A549 (cell line): ENCODE measurements at regions not wholly inside any gene's neighbourhood (a gene's known extent, or its start where the extent isn't known, plus 50 kb on each side); places are given as distances from the start of the nearest gene placed in this dataset.

Experiments used
- ATAC-seq, 2 experiments: fragments of 200-7000 bp in 1 of 2; fragments of >200 bp in 1 of 2; cut with Nextera tagmentation in 1 of 2; cut with Tn5 transposase in 1 of 2; 3 replicates each; pipeline versions ENCODE4 v1.8.0 to v1.9.1; 2018 to 2020; ENCODE audit warnings: mild to moderate bottlenecking in 1 of 2, moderate library complexity in 1 of 2
- CTCF ChIA-PET: fragments of 300-600 bp; sonication (Branson Sonifier 250); formaldehyde crosslinking; extraction: SDS; loops from one replicate; lab custom pipeline; 2021; ENCODE audit warnings: antibody characterized with exemption, inconsistent platforms; lab: Yijun Ruan, JAX
- POLR2A ChIA-PET: fragments of 350-600 bp; formaldehyde crosslinking; extraction: SDS; loops from one replicate; lab custom pipeline; 2021; ENCODE audit warnings: antibody characterized with exemption, inconsistent platforms; lab: Yijun Ruan, JAX
- DNase-seq, 2 experiments: peaks; one replicate each; pipeline versions ENCODE4 v3.0.0 to v3.0.0-alpha.2; 2011 to 2016; ENCODE audit warnings: low read depth in 1 of 2, low spot score in 1 of 2
- FAIRE-seq: peaks from 2 replicates; lab custom pipeline; 2011; peaks lifted over from hg19 to GRCh38; lab: Jason Lieb, UNC
- H3K27ac ChIP-seq, 2 experiments: fragments of >200 bp; sonication (Bioruptor Twin); formaldehyde crosslinking; 3 replicates each; pipeline ENCODE4 v1.5.1; 2016 to 2017
- H3K4me1 ChIP-seq: fragments of >200 bp; sonication (Bioruptor Twin); formaldehyde crosslinking; 3 replicates; pipeline ENCODE4 v1.6.1; 2016
- H3K4me2 ChIP-seq: fragments of >200 bp; sonication (Bioruptor Twin); formaldehyde crosslinking; 3 replicates; pipeline ENCODE4 v1.6.1; 2016
- H3K4me3 ChIP-seq: fragments of >200 bp; sonication (Bioruptor Twin); formaldehyde crosslinking; 3 replicates; pipeline ENCODE4 v1.5.1; 2016
- H3K9me3 ChIP-seq: fragments of >200 bp; sonication (Bioruptor Twin); formaldehyde crosslinking; 3 replicates; pipeline ENCODE4 v1.6.1; 2016
- CBX2 ChIP-seq: fragments of 200-600 bp; sonication (generic); IDR thresholded peaks from 2 replicates; pipeline ENCODE4 v1.6.1; 2016; ENCODE audit warnings: low read depth, mild to moderate bottlenecking, borderline replicate concordance
- CBX8 ChIP-seq: fragments of 200-600 bp; sonication (generic); IDR thresholded peaks from 2 replicates; pipeline ENCODE4 v1.6.1; 2016
- CEBPB ChIP-seq, 2 experiments: fragments of >200 bp in 1 of 2; sonication (Bioruptor Twin) in 1 of 2; formaldehyde crosslinking in 1 of 2; IDR thresholded peaks; 2 replicates each; pipeline ENCODE4 v1.6.1; 2012 to 2016
- CHD2 ChIP-seq: fragments of 150-350 bp; IDR thresholded peaks from 2 replicates; pipeline ENCODE4 v1.6.1; 2014; ENCODE audit warnings: low read length; ENCODE audit not compliant: partially characterized antibody
- EHMT2 ChIP-seq: fragments of 200-600 bp; sonication (generic); IDR thresholded peaks from 2 replicates; pipeline ENCODE4 v1.6.1; 2016; ENCODE audit warnings: antibody characterized with exemption, low read depth, mild to moderate bottlenecking, moderate library complexity
- FOSL2 ChIP-seq, 2 experiments: fragments of 450-650 bp in 1 of 2; fragments of >200 bp in 1 of 2; sonication (Bioruptor Twin) in 1 of 2; formaldehyde crosslinking; IDR thresholded peaks; 2 replicates each; pipeline versions ENCODE4 v1.5.0 to v1.6.1; 2016 to 2020; ENCODE audit warnings: mild to moderate bottlenecking in 1 of 2, moderate library complexity in 1 of 2
- GATA3 ChIP-seq: IDR thresholded peaks from 2 replicates; pipeline ENCODE4 v1.6.1; 2012; ENCODE audit warnings: borderline replicate concordance
- HOXA7 ChIP-seq: fragments of 250-450 bp; sonication (Bioruptor Pico); IDR thresholded peaks from 2 replicates; pipeline ENCODE4 v1.5.0; 2020; ENCODE audit warnings: mild to moderate bottlenecking, moderate library complexity
- HOXB5 ChIP-seq: fragments of 250-450 bp; sonication (Bioruptor Pico); IDR thresholded peaks from 2 replicates; pipeline ENCODE4 v1.5.0; 2020; ENCODE audit warnings: mild to moderate bottlenecking, moderate library complexity
- JUNB ChIP-seq: fragments of >200 bp; sonication (Bioruptor Twin); formaldehyde crosslinking; IDR thresholded peaks from 2 replicates; pipeline ENCODE4 v1.6.1; 2016
- KDM5A ChIP-seq: fragments of 200-600 bp; sonication (generic); IDR thresholded peaks from 2 replicates; pipeline ENCODE4 v1.6.1; 2016; ENCODE audit warnings: antibody characterized with exemption, mild to moderate bottlenecking
- MAZ ChIP-seq: fragments of 150-350 bp; IDR thresholded peaks from 2 replicates; pipeline ENCODE4 v1.6.1; 2014; ENCODE audit warnings: antibody characterized with exemption, low read depth, low read length, borderline replicate concordance
- NR3C1 ChIP-seq: fragments of >200 bp; sonication (Bioruptor Twin); formaldehyde crosslinking; IDR thresholded peaks from 3 replicates; pipeline ENCODE4 v1.6.1; 2017
- PHF8 ChIP-seq: fragments of 200-600 bp; sonication (generic); IDR thresholded peaks from 2 replicates; pipeline ENCODE4 v1.6.1; 2016; ENCODE audit warnings: low read depth, mild to moderate bottlenecking, antibody characterized with exemption, moderate library complexity, borderline replicate concordance
- POLR2A ChIP-seq: IDR thresholded peaks from 2 replicates; pipeline ENCODE4 v1.6.1; 2012; ENCODE audit warnings: mild to moderate bottlenecking, low read length
- RAD21 ChIP-seq, 2 experiments: fragments of >200 bp in 1 of 2; sonication (Bioruptor Twin) in 1 of 2; formaldehyde crosslinking in 1 of 2; IDR thresholded peaks in 1 of 2; conservative IDR thresholded peaks in 1 of 2; 2 replicates in 1 of 2; 3 replicates in 1 of 2; pipeline ENCODE4 v1.6.1; 2012 to 2018; ENCODE audit warnings: inconsistent platforms in 1 of 2
- RARB ChIP-seq: fragments of 250-450 bp; sonication (Bioruptor Pico); IDR thresholded peaks from 2 replicates; pipeline ENCODE4 v1.8.0; 2021; ENCODE audit warnings: mild to moderate bottlenecking, moderate library complexity
- RFX5 ChIP-seq: fragments of 450-650 bp; IDR thresholded peaks from 2 replicates; pipeline ENCODE4 v1.7.1; 2014; ENCODE audit warnings: antibody characterized with exemption, mild to moderate bottlenecking, moderate library complexity
- SREBF2 ChIP-seq: fragments of 450-650 bp; IDR thresholded peaks from 2 replicates; pipeline ENCODE4 v1.6.1; 2014; ENCODE audit warnings: mild to moderate bottlenecking, moderate library complexity
- TP53 ChIP-seq: fragments of 250-450 bp; sonication (Bioruptor Pico); IDR thresholded peaks from 2 replicates; pipeline ENCODE4 v1.5.0; 2021; ENCODE audit warnings: mild to moderate bottlenecking, moderate library complexity
- ZFP36 ChIP-seq: fragments of 450-650 bp; IDR thresholded peaks from 2 replicates; pipeline ENCODE4 v1.6.1; 2014; ENCODE audit warnings: borderline replicate concordance; ENCODE audit not compliant: partially characterized antibody
- WGBS: methylation state at CpG from one replicate; pipeline ENCODE4 v1.1.6; 2017; ENCODE audit errors: missing lambda C conversion rate; 5-methylcytosine and 5-hydroxymethylcytosine counted together
- TF ChIP-seq, protein P1 (sequence below): fragments of 450-650 bp; IDR thresholded peaks from 2 replicates; pipeline ENCODE4 v1.6.1; 2014; ENCODE audit warnings: antibody characterized with exemption
- TF ChIP-seq, protein P2 (sequence below): IDR thresholded peaks from 2 replicates; pipeline ENCODE4 v1.6.1; 2012
- TF ChIP-seq, protein P3 (sequence below): fragments of 250-450 bp; sonication (Bioruptor Pico); IDR thresholded peaks from 2 replicates; pipeline ENCODE4 v1.5.0; 2020; ENCODE audit warnings: low read depth, mild to moderate bottlenecking, moderate library complexity

DNA sequence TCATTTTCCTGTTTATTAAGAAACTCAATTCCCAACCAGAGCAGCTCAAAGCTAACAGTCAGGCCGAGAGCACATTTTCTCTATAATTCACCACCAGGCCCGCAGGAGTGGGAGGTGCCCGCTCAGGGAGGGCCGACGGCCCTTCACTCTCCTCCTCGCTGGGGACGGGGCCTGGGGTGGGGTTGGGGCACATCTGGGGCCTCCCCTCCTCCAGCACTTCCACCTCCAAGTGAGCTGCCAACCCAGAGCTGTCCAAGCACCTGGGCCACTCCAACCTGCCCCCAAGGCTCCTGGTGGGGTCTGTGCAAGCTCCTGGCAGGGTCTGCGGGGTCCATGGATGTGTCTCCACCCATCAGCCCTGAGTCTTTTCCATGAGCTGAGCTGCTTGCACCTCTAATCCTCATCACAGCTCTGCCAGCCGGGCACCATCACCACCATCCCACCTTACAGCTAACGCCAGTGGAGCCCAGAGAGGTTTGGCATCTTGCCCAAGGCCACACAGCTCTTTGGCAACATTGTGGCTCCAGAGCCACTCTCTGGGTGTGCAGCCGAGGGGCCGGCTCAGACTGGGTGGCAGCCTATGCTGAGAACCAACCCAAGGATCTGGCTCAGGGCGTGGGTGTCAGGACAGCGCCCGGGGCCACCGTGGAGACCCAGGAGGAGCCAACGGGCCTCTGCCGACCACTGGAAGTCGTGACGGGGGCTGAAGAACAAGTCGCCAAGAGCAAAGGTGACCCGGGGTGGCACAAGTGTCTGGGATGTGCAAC, 193.5 kb downstream of the BRD1 start:
- DNase-seq, result no peak
- H3K4me1 ChIP-seq, result no peaks in the 10 kb centered on the region
- no peak for ATAC-seq
- ChIA-PET POLR2A (no interaction called here), CTCF (interaction anchor here (0.6 to 3.9 kb wide), 7 partner anchors 9 to 1057 kb away, joined by 3 to 38 read pairs (median 4); no protein-coding TSS in a partner anchor)
- no peak overlapping the region for H3K4me3 ChIP-seq
- TF ChIP-seq RARB (no peak), HOXA7 (CRISPR knock-in tag) (no peak), POLR2A (no peak)
- TF ChIP-seq, protein P1, sequence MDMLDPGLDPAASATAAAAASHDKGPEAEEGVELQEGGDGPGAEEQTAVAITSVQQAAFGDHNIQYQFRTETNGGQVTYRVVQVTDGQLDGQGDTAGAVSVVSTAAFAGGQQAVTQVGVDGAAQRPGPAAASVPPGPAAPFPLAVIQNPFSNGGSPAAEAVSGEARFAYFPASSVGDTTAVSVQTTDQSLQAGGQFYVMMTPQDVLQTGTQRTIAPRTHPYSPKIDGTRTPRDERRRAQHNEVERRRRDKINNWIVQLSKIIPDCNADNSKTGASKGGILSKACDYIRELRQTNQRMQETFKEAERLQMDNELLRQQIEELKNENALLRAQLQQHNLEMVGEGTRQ, result no peak
- TF ChIP-seq, protein P2, sequence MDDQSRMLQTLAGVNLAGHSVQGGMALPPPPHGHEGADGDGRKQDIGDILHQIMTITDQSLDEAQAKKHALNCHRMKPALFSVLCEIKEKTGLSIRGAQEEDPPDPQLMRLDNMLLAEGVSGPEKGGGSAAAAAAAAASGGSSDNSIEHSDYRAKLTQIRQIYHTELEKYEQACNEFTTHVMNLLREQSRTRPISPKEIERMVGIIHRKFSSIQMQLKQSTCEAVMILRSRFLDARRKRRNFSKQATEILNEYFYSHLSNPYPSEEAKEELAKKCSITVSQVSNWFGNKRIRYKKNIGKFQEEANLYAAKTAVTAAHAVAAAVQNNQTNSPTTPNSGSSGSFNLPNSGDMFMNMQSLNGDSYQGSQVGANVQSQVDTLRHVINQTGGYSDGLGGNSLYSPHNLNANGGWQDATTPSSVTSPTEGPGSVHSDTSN, result no peak
- FAIRE-seq, result no peak
- H3K27ac ChIP-seq, result no peak overlapping the region
- H3K4me2 ChIP-seq, result no peak overlapping the region
- no peaks in the 10 kb centered on the region for H3K9me3 ChIP-seq
- WGBS, result 14% methylated on average over 10 of the region's 22 CpGs

DNA sequence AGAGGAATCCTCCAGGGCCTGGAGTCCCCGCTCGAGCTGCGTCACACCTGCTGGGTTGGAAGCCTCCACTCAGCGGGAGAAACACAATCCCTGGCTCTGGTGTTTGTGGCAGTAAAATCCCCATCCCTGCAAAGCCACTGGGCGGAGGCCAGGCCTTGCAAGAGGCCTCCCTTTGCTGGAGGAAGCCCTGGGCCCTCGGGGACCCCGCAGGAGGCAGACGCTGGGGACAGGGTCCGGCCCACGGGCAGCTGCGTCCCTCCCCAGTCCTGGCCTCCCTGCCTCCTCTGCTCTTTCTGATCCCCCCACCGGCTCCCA, 194.7 kb downstream of the BRD1 start:
- Histone ChIP-seq H3K9me3 (no peaks in the 10 kb centered on the region), H3K27ac (no peak overlapping the region), H3K4me2 (no peak overlapping the region), H3K4me1 (no peaks in the 10 kb centered on the region), H3K4me3 (no peak overlapping the region)
- TF ChIP-seq JUNB (no peak), SREBF2 (no peak), RARB (no peak), HOXB5 (CRISPR knock-in tag) (no peak), GATA3 (no peak), FOSL2 (IDR thresholded peaks at IDR 0.05) (no peak), FOSL2 (CRISPR knock-in tag; IDR thresholded peaks at IDR 0.05) (no peak), CEBPB (IDR thresholded peaks at IDR 0.05) (no peak), TP53 (CRISPR knock-in tag) (no peak), RFX5 (no peak), PHF8 (no peak), KDM5A (no peak), MAZ (no peak), NR3C1 (no peak)
- TF ChIP-seq, protein P2, result no peak
- TF ChIP-seq, protein P1, result no peak
- DNase-seq (no peak), FAIRE-seq (no peak), ATAC-seq (no peak; a peak in 2 of 6 replicates)
- ChIA-PET POLR2A (no interaction called here), CTCF (interaction anchor here (0.6 to 3.9 kb wide), 35 partner anchors 8 to 1056 kb away, joined by 3 to 38 read pairs (median 3); no protein-coding TSS in a partner anchor)
- 40% methylated on average over 5 of the region's 12 CpGs for WGBS

DNA sequence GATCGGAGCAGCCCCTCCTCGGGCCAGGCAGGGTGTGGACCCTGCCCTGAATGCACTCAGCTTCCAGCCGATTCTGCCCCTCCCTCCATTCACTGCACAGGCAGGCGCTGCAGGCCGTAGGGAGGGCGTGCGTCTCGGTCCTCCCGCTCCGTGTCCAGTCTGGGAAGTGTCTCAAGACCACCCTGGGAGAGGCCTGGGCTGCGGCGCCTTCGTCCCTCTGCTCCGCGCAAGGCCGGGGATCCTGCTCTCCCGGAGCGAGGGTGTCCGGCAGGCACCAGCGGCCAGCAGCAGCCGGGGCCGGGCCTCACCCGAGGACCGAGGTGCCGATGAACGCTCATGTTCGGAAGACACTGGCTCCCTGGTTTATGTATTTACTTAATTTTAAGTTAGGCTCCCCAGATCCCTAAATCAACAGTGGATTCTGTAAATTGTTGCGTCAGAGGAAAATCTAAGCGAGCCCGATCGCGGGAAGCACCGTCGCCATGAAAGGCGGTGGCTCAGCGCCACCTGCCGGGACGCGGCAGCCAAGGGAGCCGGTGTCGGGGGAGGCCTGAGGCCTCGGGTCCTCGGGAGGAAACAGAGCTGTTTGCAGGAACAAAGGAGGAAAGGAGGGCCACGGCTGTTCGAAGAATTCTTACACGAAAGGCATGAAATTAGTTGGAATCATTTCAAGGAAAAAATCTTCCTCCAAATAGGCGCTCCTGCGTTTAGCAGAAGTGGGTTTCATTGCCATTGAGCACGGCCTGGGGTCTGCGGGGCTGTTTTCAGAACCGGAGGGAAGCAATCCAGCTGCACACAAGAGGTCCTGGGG, 195.3 kb downstream of the BRD1 start:
- Histone ChIP-seq H3K27ac (peak overlapping the region; percentile 34 to 67; a peak in 4 of 6 replicates), H3K4me1 (no peaks in the 10 kb centered on the region), H3K9me3 (no peaks in the 10 kb centered on the region), H3K4me3 (peak overlapping the region; percentile 42), H3K4me2 (peak overlapping the region; percentile 88)
- POLR2A ChIA-PET, result no interaction called here
- CTCF ChIA-PET, result interaction anchor here (0.6 to 3.9 kb wide), 34 partner anchors 9 to 1056 kb away, joined by 3 to 38 read pairs (median 3); no protein-coding TSS in a partner anchor
- no peak for FAIRE-seq
- peak; percentile 55 to 67 for DNase-seq
- 13% methylated on average over 25 of the region's 51 CpGs for WGBS
- peak; percentile 84 to 91 for ATAC-seq
- TF ChIP-seq RAD21 (conservative IDR thresholded peaks at IDR 0.05 in 1 of 2, IDR thresholded peaks at IDR 0.05 in 1 of 2) (peak; percentile 88), CHD2 (no peak), ZFP36 (no peak), CBX8 (no peak), KDM5A (no peak), EHMT2 (no peak), POLR2A (no peak), CBX2 (no peak)
- TF ChIP-seq, protein P3, sequence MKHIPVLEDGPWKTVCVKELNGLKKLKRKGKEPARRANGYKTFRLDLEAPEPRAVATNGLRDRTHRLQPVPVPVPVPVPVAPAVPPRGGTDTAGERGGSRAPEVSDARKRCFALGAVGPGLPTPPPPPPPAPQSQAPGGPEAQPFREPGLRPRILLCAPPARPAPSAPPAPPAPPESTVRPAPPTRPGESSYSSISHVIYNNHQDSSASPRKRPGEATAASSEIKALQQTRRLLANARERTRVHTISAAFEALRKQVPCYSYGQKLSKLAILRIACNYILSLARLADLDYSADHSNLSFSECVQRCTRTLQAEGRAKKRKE (CRISPR knock-in tag), result no peak
- TF ChIP-seq, protein P2, result no peak
